SK-N-SH (cell line): ENCODE measurements at regions not wholly inside any gene's neighbourhood (a gene's known extent, or its start where the extent isn't known, plus 50 kb on each side); places are given as distances from the start of the nearest gene placed in this dataset.

Experiments
- CTCF ChIA-PET: fragments of 300-600, 350-600 bp; formaldehyde crosslinking; extraction: SDS; loops from one replicate; lab custom pipeline; 2021; lab: Yijun Ruan, JAX
- POLR2A ChIA-PET: fragments of 350-600 bp; sonication (Branson Sonifier 250); formaldehyde crosslinking; extraction: SDS; loops from one replicate; lab custom pipeline; 2020; ENCODE audit warnings: antibody characterized with exemption, inconsistent platforms; lab: Yijun Ruan, JAX
- DNase-seq: peaks from one replicate; pipeline ENCODE4 v3.0.0; 2012
- H2AFZ ChIP-seq: fragments of 200-600 bp; sonication (generic); 2 replicates; pipeline ENCODE4 v1.8.1; 2016; ENCODE audit warnings: antibody characterized with exemption, mild to moderate bottlenecking, low read depth
- H3F3A ChIP-seq: fragments of 200-600 bp; sonication (generic); replicated peaks from 2 replicates; pipeline ENCODE3; 2016; ENCODE audit warnings: antibody characterized with exemption, mild to moderate bottlenecking; ENCODE audit not compliant: insufficient read depth
- H3K27ac ChIP-seq, 2 experiments: fragments of 200-500 bp in 1 of 2; fragments of 200-600 bp in 1 of 2; sonication (Bioruptor generic) in 1 of 2; sonication (generic), shearing (Covaris generic) in 1 of 2; 2 replicates each; pipeline versions ENCODE4 v1.5.1 to v1.6.1; 2014 to 2016; ENCODE audit warnings: low read depth in 2 of 2, inconsistent platforms in 1 of 2, low read length in 1 of 2, mild to moderate bottlenecking in 1 of 2, mixed read lengths in 1 of 2
- H3K27me3 ChIP-seq: fragments of 200-600 bp; sonication (generic), shearing (Covaris generic); 2 replicates; pipeline ENCODE4 v1.6.1; 2016; ENCODE audit warnings: mixed run types; ENCODE audit not compliant: insufficient read depth
- H3K36me3 ChIP-seq, 2 experiments: fragments of 200-500 bp in 1 of 2; fragments of 200-600 bp in 1 of 2; sonication (Bioruptor generic) in 1 of 2; sonication (generic) in 1 of 2; replicated peaks in 1 of 2; 2 replicates each; pipeline versions ENCODE3 to v1.5.1; 2014 to 2016; ENCODE audit warnings: low read length in 1 of 2, mild to moderate bottlenecking in 1 of 2; ENCODE audit not compliant: insufficient read depth in 2 of 2, control insufficient read depth in 1 of 2
- H3K4me1 ChIP-seq, 2 experiments: fragments of 200-500 bp in 1 of 2; fragments of 200-600 bp in 1 of 2; sonication (Bioruptor generic) in 1 of 2; sonication (generic), shearing (Covaris generic) in 1 of 2; 2 replicates each; pipeline versions ENCODE4 v1.5.1 to v1.6.1; 2014 to 2016; ENCODE audit warnings: low read depth in 1 of 2, low read length in 1 of 2, mixed run types in 1 of 2; ENCODE audit not compliant: insufficient read depth in 2 of 2, control insufficient read depth in 1 of 2
- H3K4me2 ChIP-seq: fragments of 200-600 bp; sonication (generic), shearing (Covaris generic); 2 replicates; pipeline ENCODE4 v1.6.1; 2017; ENCODE audit warnings: mixed run types
- H3K4me3 ChIP-seq, 2 experiments: fragments of 200-500 bp in 1 of 2; fragments of 200-600 bp in 1 of 2; sonication (Bioruptor generic) in 1 of 2; sonication (generic), shearing (Covaris generic) in 1 of 2; 2 replicates each; pipeline versions ENCODE4 v1.5.1 to v1.8.1; 2014 to 2016; ENCODE audit warnings: low read depth in 2 of 2, inconsistent platforms in 1 of 2, low read length in 1 of 2, mild to moderate bottlenecking in 1 of 2, mixed read lengths in 1 of 2, moderate library complexity in 1 of 2
- H3K79me2 ChIP-seq: fragments of 200-600 bp; sonication (generic); 2 replicates; pipeline ENCODE4 v1.8.1; 2017; ENCODE audit warnings: mild to moderate bottlenecking; ENCODE audit not compliant: insufficient read depth
- H3K9ac ChIP-seq: fragments of 200-600 bp; sonication (generic); 2 replicates; pipeline ENCODE4 v1.6.1; 2017; ENCODE audit warnings: mixed run types
- H3K9me2 ChIP-seq: fragments of 200-600 bp; sonication (generic); 2 replicates; pipeline ENCODE4 v1.6.1; 2017; ENCODE audit warnings: mixed run types
- H3K9me3 ChIP-seq: fragments of 200-600 bp; sonication (generic); 2 replicates; pipeline ENCODE4 v1.6.1; 2017; ENCODE audit warnings: mixed run types, mild to moderate bottlenecking, moderate library complexity
- H4K20me1 ChIP-seq: fragments of 200-600 bp; sonication (generic); 2 replicates; pipeline ENCODE4 v1.6.1; 2017; ENCODE audit warnings: mild to moderate bottlenecking, mixed run types; ENCODE audit not compliant: insufficient read depth
- CHD2 ChIP-seq: fragments of 150-350 bp; IDR thresholded peaks from 2 replicates; pipeline ENCODE4 v1.6.1; 2018; ENCODE audit warnings: low read length; ENCODE audit not compliant: partially characterized antibody
- EZH2phosphoT487 ChIP-seq: fragments of 200-600 bp; sonication (generic); IDR thresholded peaks from 2 replicates; pipeline ENCODE4 v1.6.1; 2017; ENCODE audit warnings: low read depth, mixed run types, mild to moderate bottlenecking, antibody characterized with exemption, moderate library complexity, borderline replicate concordance
- GABPA ChIP-seq: IDR thresholded peaks from 2 replicates; pipeline ENCODE4 v1.4.0; 2012; ENCODE audit warnings: low read depth, mild to moderate bottlenecking
- GATA2 ChIP-seq: sonication (generic); formaldehyde crosslinking; IDR thresholded peaks from 2 replicates; pipeline ENCODE4 v1.5.0; 2020; ENCODE audit warnings: mild to moderate bottlenecking, missing genetic modification reagents
- JUND ChIP-seq: IDR thresholded peaks from 2 replicates; pipeline ENCODE4 v1.4.0; 2012
- MXI1 ChIP-seq: IDR thresholded peaks from 2 replicates; pipeline ENCODE4 v1.6.1; 2012; ENCODE audit warnings: mild to moderate bottlenecking, low read depth, low read length, improper control_type of control experiment
- NFIC ChIP-seq: IDR thresholded peaks from 2 replicates; pipeline ENCODE4 v1.4.0; 2012; ENCODE audit warnings: borderline replicate concordance
- PBX3 ChIP-seq: IDR thresholded peaks from 2 replicates; pipeline ENCODE4; 2012
- POLR2AphosphoS5 ChIP-seq: IDR thresholded peaks from 2 replicates; pipeline ENCODE4 v1.6.1; 2012; ENCODE audit warnings: low read depth, low read length
- RFX5 ChIP-seq: IDR thresholded peaks from 2 replicates; pipeline ENCODE4 v1.6.1; 2012; ENCODE audit warnings: mild to moderate bottlenecking, improper control_type of control experiment, low read length
- TAF1 ChIP-seq: IDR thresholded peaks from 2 replicates; pipeline ENCODE4 v1.6.1; 2012; ENCODE audit warnings: low read depth, mild to moderate bottlenecking, low read length, moderate library complexity, borderline replicate concordance
- USF1 ChIP-seq: IDR thresholded peaks from 2 replicates; pipeline ENCODE4 v1.4.0; 2012; ENCODE audit warnings: low read depth, borderline replicate concordance
- YY1 ChIP-seq: IDR thresholded peaks from 2 replicates; pipeline ENCODE4 v1.4.0; 2012; ENCODE audit warnings: low read depth, mild to moderate bottlenecking
- WGBS: methylation state at CpG from one replicate; pipeline ENCODE4 v1.1.6; 2017; ENCODE audit warnings: low lambda C conversion rate; 5-methylcytosine and 5-hydroxymethylcytosine counted together
- TF ChIP-seq, protein P1 (sequence below): fragments of 200-600 bp; sonication (generic); IDR thresholded peaks from 2 replicates; pipeline ENCODE4 v1.6.1; 2017; ENCODE audit warnings: antibody characterized with exemption, mild to moderate bottlenecking, moderate library complexity
- TF ChIP-seq, protein P2 (sequence below): IDR thresholded peaks from 2 replicates; pipeline ENCODE4 v1.6.1; 2012; ENCODE audit warnings: mild to moderate bottlenecking, low read depth, low read length, moderate library complexity

DNA sequence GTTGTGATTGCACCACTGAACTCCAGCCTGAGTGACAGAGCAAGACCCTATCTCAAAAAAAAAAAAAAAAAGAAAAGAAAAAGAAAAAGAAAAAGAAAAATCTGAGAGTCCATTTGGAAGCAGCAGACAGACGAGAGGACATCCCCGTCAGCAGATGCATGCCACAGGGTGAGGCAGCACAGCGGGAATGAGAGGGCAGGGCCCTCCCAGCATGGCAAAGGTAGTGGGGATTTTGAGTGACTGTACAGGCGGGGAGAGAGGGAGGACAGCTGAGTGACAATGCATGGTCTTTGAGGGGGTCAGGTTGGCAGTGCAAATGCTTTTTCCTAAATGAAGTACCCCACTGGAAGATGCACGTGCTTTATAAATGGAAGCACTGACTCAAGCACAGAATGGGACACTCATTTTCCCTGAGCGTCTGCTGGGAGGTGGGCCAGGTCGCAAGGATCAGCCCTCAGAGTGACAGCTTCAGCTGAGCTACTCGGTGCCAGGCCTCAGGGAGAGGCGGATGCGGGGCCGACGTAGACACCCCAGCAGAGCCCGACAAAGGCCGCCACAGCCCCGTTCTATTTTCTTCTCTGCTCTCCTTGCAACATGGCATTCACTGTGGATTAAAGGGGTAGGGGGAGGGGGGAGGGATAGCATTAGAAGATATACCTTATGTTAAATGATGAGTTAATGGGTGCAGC lies 113.5 kb downstream of the SHANK2 start:
- Histone ChIP-seq H3K79me2 (no peaks in the 10 kb centered on the region), H3K4me3 (no peak overlapping the region), H3K9me3 (no peaks in the 10 kb centered on the region), H3K27me3 (no peaks in the 10 kb centered on the region), H3K4me2 (no peak overlapping the region), H3K4me1 (no peaks in the 10 kb centered on the region), H2AFZ (no peak overlapping the region), H4K20me1 (no peaks in the 10 kb centered on the region), H3K36me3 (no peaks in the 10 kb centered on the region), H3K9me2 (no peaks in the 10 kb centered on the region), H3K27ac (no peak overlapping the region)
- 78% methylated on average over 13 of the region's 15 CpGs for whole genome bisulfite sequencing
- no peak for DNase-seq
- POLR2A ChIA-PET, result no interaction called here
- CTCF ChIA-PET, result interaction anchor here (0.7 kb wide), 1 partner anchor 642 kb away, joined by 3 read pairs; no protein-coding TSS in a partner anchor
- TF ChIP-seq EZH2phosphoT487 (no peak), YY1 (no peak), MXI1 (no peak), RFX5 (no peak), USF1 (no peak), NFIC (no peak), GATA2 (no peak), CHD2 (no peak), GABPA (no peak), TAF1 (no peak), PBX3 (no peak), POLR2AphosphoS5 (no peak), JUND (no peak)
- TF ChIP-seq, protein P1, sequence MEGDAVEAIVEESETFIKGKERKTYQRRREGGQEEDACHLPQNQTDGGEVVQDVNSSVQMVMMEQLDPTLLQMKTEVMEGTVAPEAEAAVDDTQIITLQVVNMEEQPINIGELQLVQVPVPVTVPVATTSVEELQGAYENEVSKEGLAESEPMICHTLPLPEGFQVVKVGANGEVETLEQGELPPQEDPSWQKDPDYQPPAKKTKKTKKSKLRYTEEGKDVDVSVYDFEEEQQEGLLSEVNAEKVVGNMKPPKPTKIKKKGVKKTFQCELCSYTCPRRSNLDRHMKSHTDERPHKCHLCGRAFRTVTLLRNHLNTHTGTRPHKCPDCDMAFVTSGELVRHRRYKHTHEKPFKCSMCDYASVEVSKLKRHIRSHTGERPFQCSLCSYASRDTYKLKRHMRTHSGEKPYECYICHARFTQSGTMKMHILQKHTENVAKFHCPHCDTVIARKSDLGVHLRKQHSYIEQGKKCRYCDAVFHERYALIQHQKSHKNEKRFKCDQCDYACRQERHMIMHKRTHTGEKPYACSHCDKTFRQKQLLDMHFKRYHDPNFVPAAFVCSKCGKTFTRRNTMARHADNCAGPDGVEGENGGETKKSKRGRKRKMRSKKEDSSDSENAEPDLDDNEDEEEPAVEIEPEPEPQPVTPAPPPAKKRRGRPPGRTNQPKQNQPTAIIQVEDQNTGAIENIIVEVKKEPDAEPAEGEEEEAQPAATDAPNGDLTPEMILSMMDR, result no peak
- TF ChIP-seq, protein P2, sequence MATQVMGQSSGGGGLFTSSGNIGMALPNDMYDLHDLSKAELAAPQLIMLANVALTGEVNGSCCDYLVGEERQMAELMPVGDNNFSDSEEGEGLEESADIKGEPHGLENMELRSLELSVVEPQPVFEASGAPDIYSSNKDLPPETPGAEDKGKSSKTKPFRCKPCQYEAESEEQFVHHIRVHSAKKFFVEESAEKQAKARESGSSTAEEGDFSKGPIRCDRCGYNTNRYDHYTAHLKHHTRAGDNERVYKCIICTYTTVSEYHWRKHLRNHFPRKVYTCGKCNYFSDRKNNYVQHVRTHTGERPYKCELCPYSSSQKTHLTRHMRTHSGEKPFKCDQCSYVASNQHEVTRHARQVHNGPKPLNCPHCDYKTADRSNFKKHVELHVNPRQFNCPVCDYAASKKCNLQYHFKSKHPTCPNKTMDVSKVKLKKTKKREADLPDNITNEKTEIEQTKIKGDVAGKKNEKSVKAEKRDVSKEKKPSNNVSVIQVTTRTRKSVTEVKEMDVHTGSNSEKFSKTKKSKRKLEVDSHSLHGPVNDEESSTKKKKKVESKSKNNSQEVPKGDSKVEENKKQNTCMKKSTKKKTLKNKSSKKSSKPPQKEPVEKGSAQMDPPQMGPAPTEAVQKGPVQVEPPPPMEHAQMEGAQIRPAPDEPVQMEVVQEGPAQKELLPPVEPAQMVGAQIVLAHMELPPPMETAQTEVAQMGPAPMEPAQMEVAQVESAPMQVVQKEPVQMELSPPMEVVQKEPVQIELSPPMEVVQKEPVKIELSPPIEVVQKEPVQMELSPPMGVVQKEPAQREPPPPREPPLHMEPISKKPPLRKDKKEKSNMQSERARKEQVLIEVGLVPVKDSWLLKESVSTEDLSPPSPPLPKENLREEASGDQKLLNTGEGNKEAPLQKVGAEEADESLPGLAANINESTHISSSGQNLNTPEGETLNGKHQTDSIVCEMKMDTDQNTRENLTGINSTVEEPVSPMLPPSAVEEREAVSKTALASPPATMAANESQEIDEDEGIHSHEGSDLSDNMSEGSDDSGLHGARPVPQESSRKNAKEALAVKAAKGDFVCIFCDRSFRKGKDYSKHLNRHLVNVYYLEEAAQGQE, result no peak
- TF ChIP-seq, all 33 proteins: peak for 0
- Histone ChIP-seq H3K9ac (no peak overlapping the region), H3F3A (no peaks in the 10 kb centered on the region)
